C4-2B (cell line): ENCODE measurements at regions not wholly inside any gene's neighbourhood (a gene's known extent, or its start where the extent isn't known, plus 50 kb on each side); places are given as distances from the start of the nearest gene placed in this dataset.

Experiments
- ZFX ChIP-seq: fragments of 450-650 bp; IDR thresholded peaks from 2 replicates; pipeline ENCODE4 v1.6.1; 2017
- TF ChIP-seq, protein P1 (sequence below): fragments of 450-650 bp; conservative IDR thresholded peaks from 2 replicates; pipeline ENCODE4 v1.5.1; 2017; ENCODE audit warnings: mild to moderate bottlenecking

- TF ChIP-seq, protein P1, sequence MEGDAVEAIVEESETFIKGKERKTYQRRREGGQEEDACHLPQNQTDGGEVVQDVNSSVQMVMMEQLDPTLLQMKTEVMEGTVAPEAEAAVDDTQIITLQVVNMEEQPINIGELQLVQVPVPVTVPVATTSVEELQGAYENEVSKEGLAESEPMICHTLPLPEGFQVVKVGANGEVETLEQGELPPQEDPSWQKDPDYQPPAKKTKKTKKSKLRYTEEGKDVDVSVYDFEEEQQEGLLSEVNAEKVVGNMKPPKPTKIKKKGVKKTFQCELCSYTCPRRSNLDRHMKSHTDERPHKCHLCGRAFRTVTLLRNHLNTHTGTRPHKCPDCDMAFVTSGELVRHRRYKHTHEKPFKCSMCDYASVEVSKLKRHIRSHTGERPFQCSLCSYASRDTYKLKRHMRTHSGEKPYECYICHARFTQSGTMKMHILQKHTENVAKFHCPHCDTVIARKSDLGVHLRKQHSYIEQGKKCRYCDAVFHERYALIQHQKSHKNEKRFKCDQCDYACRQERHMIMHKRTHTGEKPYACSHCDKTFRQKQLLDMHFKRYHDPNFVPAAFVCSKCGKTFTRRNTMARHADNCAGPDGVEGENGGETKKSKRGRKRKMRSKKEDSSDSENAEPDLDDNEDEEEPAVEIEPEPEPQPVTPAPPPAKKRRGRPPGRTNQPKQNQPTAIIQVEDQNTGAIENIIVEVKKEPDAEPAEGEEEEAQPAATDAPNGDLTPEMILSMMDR, result no peak
- TF ChIP-seq ZFX, result no peak
Observed at GRCh38 chr14:49960453-49960852, 67.6 kb downstream of the ARF6 start.
